ENCODE measurements at regions not wholly inside any gene's neighbourhood (a gene's known extent, or its start where the extent isn't known, plus 50 kb on each side); places are given as distances from the start of the nearest gene placed in this dataset.
"Not testable (repeated sequence)": the region's sequence is repeated elsewhere in the genome, so short reads cannot be mapped to it uniquely, and the experiment has no call there.

DNA sequence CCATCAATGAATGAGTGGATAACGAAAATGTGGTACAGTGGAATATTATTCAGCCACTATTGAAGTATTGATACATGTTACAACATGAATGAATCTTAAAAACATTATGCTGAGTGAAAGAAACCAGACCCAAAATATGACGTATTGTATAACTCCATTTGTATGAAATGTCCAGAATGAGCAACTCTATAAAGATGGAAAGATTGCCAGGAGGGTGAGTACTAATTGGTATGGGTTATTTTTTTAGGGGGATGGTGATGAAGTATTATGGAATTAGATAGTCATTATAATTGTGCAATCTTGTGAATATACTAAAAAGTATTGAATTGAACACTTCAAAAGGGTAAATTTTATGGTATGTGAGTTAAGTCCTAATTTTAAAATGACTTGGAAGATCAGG, 278.6 kb downstream of the SIPA1L2 start:
- no peak for DNase-seq (ENCODE audit: low read depth)

DNA sequence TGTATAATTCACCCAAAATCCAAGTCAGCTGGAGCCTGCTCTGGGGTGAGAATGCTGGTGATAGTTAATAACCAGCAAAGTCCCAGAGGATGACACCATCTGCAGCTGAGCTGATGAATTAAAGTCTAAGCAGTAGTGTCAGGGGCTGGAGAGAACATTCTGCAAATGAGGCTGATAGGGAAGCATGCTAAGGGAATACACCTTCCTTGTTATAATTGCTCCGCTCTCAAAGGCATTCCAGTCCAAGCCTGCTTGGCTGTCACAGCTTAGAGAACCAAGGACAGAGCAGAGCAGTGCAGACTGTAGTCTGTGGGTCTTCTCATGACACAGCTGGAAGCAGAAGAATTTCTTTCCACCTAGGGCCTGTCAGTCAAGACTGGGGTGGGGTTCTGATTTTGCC, 283.1 kb downstream of the SIPA1L2 start:
- no peak for DNase-seq (ENCODE audit: low read depth)

DNA sequence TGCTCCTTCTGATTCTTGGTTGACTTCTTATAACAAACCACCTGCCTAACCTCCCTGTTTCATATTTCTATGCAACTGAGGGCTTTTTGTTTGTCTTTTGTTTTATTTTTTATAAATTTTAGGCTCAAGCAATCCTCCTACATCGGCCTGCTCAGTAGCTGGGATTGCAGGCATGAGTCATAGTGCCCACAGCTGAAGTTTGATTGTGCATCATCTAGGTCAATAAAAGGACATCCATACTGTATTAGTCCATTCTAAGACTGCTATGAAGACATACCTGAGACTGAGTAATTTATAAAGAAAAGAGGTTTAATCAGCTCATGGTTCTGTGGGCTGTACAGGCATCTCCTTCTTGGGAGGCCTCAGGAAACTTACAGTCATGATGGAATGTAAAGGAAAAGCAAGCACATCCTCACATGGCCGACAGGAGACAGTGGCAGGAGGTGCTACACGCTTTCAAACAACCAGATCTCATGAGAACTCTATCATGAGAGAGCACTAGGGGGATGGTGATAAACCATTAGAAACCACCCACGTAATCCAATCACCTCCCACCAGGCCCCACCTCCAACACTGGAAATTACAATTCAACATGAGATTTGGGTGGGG, 285.0 kb downstream of the SIPA1L2 start:
- no peak for DNase-seq (ENCODE audit: low read depth)

DNA sequence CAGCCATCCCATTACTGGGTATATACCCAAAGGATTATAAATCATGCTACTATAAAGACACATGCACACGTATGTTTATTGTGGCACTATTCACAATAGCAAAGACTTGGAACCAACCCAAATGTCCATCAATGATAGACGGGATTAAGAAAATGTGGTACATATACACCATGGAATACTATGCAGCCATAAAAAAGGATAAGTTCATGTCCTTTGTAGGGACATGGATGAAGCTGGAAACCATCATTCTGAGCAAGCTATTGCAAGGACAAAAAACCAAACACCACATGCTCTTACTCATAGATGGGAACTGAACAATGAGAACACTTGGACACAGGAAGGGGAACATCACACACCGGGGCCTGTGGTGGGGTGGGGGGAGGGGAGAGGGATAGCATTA, 285.7 kb downstream of the SIPA1L2 start:
- DNase-seq (ENCODE audit: low read depth): not testable (repeated sequence)

DNA sequence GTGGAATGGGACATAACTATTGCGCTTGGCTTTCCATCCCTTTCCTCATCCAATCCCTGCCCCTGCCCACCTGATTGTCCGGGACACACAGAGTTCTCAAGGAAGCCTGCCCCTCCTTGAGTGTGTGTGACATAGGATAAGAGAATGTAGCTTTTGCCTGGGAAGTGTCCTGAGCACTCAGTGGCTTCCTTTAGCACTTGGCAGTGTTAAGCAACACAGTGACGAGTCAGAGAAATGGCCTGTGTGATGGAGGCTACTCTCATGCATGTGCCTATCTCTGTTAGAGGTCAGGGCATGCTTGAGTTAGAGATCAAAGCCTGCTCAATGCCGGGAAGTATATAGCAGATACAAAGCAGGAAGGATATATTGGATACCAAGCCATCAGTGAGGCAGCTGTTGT, 289.5 kb downstream of the SIPA1L2 start:
- no peak for DNase-seq (ENCODE audit: low read depth)

DNA sequence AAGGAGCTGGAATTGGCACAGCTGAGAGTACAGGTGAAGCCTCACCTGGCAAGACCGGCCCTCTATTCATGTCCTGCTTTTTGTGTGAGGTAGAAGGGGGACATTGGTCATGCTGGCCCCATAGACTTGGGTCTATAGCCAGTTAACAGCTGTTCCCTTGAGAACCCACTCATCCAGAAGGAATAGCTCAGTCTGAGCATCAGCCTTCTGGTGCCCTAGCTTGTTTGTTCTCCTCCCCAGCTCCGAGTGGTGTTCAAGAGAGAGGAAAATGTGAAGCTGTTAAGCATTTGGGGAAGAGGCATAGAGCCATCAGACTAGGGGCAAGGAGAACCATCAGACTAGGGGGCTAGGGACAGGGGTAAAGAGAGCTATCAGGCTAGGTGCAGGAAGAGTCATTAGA, 290.9 kb downstream of the SIPA1L2 start:
- no peak for DNase-seq (ENCODE audit: low read depth)

DNA sequence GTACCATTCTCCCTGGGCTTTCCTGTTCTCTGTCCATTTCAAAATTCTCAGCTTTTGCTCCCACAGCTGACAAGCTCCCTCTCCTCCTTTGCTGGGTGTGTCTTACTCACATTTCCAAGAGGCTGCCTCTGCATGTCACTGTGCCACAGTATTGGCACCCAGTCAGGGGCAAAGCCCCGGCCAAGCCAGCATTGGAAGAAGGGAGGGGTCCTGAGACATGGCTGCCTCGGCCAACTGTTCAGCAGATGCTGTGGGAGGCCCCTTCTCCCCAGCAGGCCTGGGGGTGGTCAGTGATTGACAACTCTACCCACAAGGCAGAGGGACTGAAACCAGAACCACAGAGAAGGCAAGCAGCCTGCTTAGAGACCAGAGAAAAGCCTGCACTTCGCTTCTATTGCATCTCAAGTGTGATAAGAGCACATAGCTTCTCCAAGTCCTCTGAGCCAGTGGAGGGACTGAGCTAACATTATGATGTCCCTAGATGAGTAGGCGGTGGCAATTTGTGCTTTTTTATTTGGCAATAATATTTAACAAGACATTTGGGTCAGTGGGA, 294.1 kb downstream of the SIPA1L2 start:
- DNase-seq (ENCODE audit: low read depth): no peak

DNA sequence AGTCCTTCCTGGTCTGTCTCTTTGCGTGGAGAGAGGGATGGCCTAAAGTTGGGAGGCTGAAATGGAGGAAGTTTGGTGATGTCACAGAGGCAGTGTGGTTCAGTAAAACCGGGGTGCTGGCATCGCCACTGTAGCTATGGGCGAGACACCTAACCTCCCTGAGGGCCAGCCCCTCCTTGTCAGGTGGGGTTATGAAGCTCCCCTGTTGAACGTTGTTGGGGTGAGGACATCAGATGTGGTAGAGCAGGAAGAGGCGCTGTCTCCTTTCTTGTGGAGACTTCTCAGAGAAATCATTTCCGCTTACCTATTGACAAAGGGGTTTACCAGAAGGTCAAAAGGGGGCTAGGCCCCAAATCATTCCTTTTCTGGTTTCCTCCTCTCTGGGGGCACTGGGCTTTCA, 294.7 kb downstream of the SIPA1L2 start:
- DNase-seq (ENCODE audit: low read depth): no peak

DNA sequence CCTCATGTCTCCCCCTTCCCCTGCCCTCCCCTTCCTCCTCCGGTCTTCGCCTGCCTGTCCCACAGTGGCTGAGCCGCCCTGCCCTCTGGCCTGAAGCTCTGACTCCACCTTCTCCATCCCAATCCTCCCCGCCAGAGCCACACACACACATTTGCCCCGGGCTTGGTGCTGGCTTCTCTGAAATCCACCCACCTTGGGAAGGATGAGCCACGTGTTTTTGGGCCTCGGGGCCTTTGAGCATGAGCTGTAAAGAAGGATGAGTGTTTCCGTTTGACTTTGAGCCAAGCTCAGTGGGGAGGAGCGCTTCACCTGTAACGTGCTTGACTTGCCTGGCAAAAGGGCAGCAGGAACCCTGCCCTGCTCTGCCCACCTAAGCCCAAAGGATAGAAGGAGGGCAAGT, 295.1 kb downstream of the SIPA1L2 start:
- DNase-seq (ENCODE audit: low read depth): peak; percentile 9

DNA sequence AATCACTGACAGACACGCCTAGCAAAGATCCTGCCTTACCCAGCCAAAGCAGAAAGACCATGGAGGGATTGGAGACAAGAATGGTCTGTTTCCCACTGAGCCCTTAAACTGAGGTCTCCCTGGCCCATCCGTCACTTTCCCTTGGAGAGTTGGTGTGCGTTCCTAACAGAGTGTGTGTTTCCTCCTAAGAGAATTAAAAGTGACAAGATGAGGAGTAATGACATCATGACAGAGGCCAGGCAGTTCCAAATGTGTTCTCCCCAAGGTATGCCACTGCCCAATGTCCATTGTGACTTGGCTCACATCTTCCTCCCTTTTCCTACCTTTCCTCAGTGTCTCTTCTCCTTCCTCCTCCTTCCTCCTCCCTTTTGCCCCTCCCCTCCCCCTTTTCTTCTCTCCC, 295.7 kb downstream of the SIPA1L2 start:
- DNase-seq (ENCODE audit: low read depth): no peak

DNA sequence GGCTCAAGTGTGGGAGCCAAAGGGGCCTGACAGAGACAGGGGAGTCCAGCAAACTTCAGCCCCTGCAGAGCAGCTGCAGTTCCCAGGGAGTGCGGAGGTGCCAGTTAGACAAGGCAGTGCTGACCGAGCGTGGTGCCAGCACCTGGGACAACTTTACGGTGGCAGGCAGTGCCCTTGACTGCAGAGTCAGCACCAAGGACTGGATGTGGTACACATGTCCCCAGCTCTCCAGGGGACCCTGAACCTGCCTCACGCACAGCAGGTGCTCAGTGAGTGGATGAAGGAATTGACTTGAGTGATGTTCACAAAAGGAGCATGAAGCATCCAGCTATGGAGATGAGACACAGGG, 296.5 kb downstream of the SIPA1L2 start:
- DNase-seq (ENCODE audit: low read depth): no peak

DNA sequence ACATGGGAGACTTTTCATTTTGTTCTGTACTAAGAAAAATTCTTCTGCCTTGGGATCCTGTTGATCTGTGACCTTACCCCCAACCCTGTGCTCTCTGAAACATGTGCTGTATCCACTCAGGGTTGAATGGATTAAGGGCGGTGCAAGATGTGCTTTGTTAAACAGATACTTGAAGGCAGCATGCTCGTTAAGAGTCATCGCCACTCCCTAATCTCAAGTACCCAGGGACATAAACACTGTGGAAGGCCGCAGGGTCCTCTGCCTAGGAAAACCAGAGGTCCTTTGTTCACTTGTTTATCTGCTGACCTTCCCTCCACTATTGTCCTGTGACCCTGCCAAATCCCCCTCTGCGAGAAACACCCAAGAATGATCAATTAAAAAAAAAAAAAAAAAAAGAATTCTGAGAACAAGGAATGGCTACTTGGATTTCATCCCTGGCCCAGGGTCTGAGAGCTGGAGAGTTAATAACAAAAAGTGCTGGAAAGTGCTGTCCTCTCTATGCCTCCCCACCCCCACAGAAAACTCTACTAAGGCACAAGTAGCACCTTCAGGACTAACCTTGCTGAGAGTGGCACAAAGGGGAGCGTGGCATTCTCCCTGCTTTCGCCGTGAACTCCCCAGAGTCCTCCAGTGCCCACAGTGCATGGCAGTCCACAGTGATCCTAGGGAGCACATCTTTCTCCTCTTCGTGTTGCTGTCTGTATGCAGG, 297.1 kb downstream of the SIPA1L2 start:
- not testable (repeated sequence) for DNase-seq (ENCODE audit: low read depth)

DNA sequence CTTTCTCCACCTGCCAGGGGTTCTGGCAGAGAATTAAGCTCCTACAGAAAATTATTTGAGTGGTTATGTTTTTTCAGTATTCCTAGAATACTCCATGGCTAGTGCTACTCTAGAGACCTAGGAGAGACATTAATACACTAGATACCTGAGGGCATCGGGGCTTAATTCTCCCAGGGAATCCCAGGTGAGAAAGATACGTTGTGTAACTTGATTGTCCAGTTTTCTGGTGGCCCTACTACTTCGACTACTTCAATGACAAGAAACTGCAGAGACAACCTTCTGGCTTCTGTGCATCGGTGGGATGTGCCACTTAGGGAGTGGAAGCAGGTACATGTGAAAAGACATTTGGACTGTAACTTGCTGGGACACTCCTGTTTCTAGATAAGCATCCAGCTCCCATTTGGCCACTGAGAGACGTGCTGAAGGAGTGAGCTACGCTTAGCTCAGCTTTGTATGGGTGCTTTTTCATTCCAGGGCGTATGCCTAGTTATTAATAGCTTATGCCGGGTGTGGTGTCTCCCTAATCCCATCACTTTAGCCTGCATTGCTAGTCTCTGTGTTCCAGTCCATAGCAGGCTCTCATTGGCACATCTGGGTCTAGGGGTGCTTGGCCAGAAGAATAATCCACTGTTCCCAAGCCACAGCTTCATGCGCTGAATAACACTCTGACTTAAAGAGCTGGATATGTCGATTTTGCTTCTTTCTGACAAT, 300.7 kb downstream of the SIPA1L2 start:
- no peak for DNase-seq (ENCODE audit: low read depth)

DNA sequence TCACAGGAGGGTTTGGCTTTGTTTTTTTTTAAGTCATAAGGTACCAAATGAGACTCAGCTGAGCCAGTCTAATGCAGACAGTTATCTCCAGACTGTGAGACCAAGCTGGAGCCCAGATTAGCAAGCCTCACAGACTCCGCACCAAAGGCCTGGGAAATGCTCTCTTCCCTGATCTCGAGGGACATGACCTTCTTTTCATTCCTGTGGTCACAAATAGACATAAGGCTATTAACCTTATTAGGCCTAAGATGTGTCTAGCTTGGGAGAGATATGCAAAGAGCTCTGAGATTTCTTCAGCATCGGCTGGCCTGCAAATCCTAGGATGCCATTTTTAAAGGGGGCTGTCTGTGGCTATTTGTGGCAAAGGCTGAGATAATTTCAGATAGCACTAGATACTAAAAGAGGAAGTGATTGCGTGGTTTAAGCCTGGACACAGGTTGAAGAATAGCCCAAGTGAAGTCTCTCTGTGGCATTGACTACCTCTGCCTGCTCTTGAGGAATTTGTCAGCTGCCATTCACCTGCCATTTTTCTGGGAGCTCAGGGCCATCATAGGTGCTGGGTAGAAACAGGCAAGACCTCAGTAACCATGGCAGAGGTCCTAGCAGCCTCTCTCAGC, 301.3 kb downstream of the SIPA1L2 start:
- no peak for DNase-seq (ENCODE audit: low read depth)

DNA sequence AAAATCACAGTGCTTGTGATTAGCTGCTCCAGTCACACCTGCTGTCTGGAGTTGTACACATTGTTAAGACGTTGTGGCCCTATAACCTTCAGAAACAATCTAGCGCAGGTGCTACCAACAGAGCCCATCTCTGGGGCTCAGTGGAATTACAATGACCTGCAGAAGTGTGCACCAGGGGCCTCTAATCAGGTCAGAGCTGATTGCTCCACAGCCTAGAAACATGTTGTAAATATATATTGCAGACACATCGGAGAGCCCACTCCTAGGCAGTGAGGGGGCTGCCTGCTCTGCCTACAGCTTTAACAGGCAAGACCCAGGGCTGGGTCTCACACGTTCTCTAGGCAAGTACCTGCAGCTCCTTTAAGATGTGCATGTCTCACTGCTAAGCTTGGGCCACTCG, 302.0 kb downstream of the SIPA1L2 start:
- DNase-seq (ENCODE audit: low read depth): no peak

DNA sequence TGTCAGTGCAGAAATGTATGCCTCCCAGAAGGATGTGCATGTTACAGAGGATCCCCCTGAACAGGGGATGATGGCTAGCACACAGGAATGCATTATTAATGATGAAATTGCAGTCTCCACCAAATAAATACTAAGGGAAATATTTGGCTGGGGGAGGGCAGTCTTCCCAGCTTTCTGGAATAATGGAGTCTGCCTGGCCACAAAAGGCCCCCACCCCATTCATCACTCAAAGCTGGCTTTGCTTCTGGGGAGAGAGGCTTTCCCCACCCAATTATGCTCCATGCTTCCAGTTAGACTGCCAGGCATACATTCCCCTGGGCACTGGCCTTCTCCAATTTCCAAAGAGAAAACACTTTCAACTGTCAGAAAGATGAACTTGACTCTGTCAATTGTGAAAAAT, 302.7 kb downstream of the SIPA1L2 start:
- no peak for DNase-seq (ENCODE audit: low read depth)

DNA sequence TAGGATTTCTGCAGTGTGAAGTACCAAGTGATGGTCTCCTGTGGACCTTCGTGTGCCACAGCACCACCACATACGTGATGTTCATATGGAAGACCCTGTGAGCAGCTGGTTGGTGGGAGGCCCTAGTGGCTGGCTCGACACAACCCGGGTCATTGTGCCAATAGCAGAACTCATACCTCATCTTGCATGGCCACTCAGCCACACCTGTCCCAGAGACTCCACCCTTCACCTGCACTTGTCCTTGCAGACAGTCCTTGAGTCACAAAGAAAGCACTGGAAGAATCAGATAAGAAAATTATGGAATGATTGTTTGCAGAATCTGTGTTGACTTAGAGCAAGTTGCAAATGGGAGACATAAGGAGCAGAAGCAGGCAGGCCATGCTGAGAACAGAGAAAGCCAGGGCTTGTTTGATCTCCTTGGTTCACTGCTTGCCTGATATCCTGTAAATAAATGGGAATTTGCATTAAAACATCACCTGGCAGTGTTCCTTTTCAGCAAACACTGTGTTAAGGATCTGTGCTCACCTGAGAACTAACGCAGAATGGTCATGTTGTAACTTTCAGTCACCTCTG, 307.7 kb downstream of the SIPA1L2 start:
- no peak for DNase-seq (ENCODE audit: low read depth)

DNA sequence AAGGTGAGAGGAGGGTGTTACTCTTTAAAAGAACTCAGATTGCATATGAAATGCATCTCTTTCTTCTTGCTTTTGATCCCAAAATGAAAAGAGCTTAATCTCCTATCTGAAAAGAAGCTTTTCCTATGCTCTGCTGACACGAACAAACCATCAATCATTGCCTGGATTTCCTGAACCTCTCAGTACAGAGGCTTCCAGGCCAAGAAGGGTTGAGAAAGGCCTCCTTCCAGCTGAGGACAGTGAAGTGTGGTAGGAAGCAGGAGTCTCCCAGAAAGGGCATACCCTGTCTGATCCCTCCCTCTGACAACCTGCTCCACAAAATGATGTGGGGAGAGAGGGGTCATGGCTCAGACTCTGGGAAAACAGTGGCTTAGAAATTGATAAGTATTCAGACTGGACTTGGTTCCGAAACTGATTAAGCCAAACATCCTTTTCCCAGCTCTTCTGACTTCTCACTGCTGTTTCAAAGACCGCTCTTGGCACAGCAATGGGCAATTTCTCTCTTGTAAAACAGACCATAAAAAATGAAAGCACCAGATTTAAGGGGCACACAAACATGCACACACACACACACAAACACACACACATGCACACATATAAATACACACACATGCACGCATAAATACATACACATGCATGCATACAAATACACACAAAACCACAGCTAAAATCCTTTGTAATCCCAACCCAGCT, 310.3 kb downstream of the SIPA1L2 start:
- DNase-seq (ENCODE audit: low read depth): no peak

DNA sequence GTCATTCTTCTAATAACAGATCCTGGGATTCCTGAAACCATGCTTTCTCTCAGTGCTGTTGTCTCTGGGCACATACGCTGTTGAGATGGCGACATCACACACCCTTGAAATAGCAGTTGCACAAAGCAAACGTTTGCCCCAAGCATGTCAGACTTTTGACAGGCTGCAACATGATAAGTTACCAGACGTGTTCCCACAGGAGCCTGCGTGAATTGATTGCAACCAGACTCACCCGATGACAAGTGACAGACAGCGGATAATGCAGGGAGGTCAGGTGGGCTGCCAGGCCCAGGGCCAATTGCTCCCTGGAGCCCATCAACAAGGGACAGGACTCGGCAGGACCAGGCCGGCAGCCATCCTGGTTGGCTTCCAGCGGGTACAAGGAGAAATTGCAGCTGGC, 310.9 kb downstream of the SIPA1L2 start:
- no peak for DNase-seq (ENCODE audit: low read depth)

DNA sequence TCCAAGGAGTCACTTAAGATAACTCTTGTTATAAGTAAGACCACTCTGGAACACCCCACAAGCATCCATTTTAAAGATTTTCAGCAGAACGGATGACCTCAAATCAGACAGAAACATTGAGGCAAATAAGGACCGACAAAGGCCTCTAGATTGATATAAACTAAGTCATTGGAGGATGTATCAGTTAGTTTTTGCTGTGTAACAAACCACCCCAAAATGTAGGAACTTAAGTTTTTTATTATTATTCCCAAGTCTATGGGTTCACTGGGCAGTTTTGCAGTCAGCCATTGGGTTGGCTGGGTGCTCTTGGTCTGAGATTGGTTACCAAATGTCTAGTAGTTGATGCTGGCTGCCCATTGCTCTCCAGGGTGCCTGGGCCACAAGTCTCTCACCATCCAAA, 311.8 kb downstream of the SIPA1L2 start:
- DNase-seq (ENCODE audit: low read depth): no peak

DNA sequence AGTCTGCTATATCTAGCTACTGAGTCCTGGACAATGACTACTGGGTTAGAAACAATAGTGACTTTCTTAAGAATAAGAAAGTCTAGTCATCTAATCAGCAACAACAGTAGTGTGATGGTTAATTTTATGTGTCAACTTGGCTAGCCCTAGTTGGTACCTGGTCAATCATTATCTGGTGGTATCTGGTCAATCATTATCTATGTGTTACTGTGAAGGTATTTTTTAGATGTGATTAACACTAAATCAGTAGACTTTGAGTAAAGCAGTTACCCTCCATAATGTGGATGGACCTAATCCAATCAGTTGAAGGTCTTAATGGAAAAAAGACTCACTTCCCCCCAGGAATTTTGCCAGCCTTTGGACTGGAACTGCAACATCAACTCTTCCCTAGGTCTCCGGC, 312.6 kb downstream of the SIPA1L2 start:
- DNase-seq (ENCODE audit: low read depth): no peak

DNA sequence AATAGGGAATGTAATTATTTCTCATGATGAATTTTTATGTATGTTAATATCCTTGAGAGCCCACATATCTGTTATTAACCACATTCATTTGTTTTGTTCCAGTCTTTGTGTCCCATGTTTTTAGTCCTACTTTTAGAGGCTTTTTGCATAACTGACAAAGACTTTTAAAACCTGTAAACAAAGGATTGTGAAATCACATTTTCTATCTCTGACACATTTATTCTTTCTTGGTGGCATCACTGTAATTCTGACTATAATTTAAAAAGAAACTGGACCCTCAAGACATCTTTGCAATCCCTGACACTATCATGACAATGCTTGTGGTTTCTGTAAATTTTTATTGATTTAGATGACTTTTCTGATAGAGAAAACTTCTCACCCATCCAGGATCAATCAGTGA, 313.1 kb downstream of the SIPA1L2 start:
- no peak for DNase-seq (ENCODE audit: low read depth)
